Calu3 (cell line): ENCODE measurements at regions not wholly inside any gene's neighbourhood (a gene's known extent, or its start where the extent isn't known, plus 50 kb on each side); places are given as distances from the start of the nearest gene placed in this dataset.

Experiments
- BruUV-seq: library from RNA; stranded (reverse); fragments of 400-500 nt; replicated peaks from 2 replicates; lab custom pipeline; 2021; lab: Mats Ljungman, UMichigan
- CTCF ChIA-PET: fragments of 300-600 bp; sonication (Branson Sonifier 250); formaldehyde crosslinking; loops from one replicate; lab custom pipeline; 2022; ENCODE audit warnings: antibody characterized with exemption; lab: Charles Lee
- DNase-seq: peaks from one replicate; pipeline ENCODE4 v3.0.0; 2022
- H3K27ac Mint-ChIP-seq: one replicate; pipeline ENCODE4 v1.8.0; 2022; ENCODE audit warnings: mixed read lengths; ENCODE audit not compliant: unreplicated experiment
- H3K27me3 Mint-ChIP-seq: one replicate; pipeline ENCODE4 v1.8.0; 2022; ENCODE audit warnings: mixed read lengths; ENCODE audit not compliant: unreplicated experiment
- H3K36me3 Mint-ChIP-seq: one replicate; pipeline ENCODE4 v1.8.0; 2022; ENCODE audit warnings: mild to moderate bottlenecking, moderate library complexity, mixed read lengths; ENCODE audit not compliant: insufficient read depth, unreplicated experiment
- H3K4me1 Mint-ChIP-seq: one replicate; pipeline ENCODE4 v1.8.0; 2022; ENCODE audit warnings: mild to moderate bottlenecking, low read depth, mixed read lengths; ENCODE audit not compliant: unreplicated experiment
- H3K4me3 Mint-ChIP-seq: one replicate; pipeline ENCODE4 v1.8.0; 2022; ENCODE audit warnings: mild to moderate bottlenecking, low read depth, moderate library complexity, mixed read lengths; ENCODE audit not compliant: unreplicated experiment
- H3K9me3 Mint-ChIP-seq: one replicate; pipeline ENCODE4 v1.8.0; 2022; ENCODE audit warnings: low read depth, mixed read lengths; ENCODE audit not compliant: unreplicated experiment
- intact Hi-C: fragments of 100-400 bp; cut with micrococcal nuclease; formaldehyde crosslinking; loops from one replicate; pipeline ENCODE4 v1.10.0; 2022; ENCODE audit not compliant: unreplicated experiment
- TF ChIP-seq, protein P1 (sequence below): fragments of 200-600 bp; IDR thresholded peaks from one replicate; pipeline ENCODE4 v1.8.0; 2022; ENCODE audit warnings: antibody characterized with exemption; ENCODE audit not compliant: unreplicated experiment

DNA sequence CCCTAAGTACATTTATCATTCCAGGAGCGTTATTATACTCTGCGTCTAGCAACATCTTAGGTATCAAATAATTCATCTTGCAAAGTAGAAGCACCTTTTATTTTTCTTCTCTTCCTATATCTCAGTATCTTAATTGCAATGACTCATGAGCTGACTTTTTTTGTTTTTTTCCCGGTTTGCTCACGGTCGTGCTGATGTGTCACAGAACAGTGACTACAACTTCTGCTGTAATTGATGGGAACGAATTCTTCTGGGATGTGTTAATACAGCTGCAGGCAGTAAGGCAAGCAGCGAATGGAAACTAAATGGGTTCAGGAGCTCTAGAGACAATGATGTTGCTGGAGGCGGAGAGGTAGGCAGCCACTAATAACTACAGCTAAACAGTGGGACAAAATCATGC is 89.8 kb upstream of the TMPRSS15 start:
- peaks cover 2% of the 10 kb centered on the region for H3K9me3 Mint-ChIP-seq
- intact Hi-C loops, result no loop called here
- CTCF ChIA-PET, result no interaction called here
- no peak overlapping the region for H3K4me3 Mint-ChIP-seq
- H3K27ac Mint-ChIP-seq, result no peak overlapping the region
- no peaks in the 10 kb centered on the region for H3K36me3 Mint-ChIP-seq
- no peaks in the 10 kb centered on the region for H3K4me1 Mint-ChIP-seq
- no TSS peak for BruUV-seq
- no peaks in the 10 kb centered on the region for H3K27me3 Mint-ChIP-seq
- TF ChIP-seq, protein P1, sequence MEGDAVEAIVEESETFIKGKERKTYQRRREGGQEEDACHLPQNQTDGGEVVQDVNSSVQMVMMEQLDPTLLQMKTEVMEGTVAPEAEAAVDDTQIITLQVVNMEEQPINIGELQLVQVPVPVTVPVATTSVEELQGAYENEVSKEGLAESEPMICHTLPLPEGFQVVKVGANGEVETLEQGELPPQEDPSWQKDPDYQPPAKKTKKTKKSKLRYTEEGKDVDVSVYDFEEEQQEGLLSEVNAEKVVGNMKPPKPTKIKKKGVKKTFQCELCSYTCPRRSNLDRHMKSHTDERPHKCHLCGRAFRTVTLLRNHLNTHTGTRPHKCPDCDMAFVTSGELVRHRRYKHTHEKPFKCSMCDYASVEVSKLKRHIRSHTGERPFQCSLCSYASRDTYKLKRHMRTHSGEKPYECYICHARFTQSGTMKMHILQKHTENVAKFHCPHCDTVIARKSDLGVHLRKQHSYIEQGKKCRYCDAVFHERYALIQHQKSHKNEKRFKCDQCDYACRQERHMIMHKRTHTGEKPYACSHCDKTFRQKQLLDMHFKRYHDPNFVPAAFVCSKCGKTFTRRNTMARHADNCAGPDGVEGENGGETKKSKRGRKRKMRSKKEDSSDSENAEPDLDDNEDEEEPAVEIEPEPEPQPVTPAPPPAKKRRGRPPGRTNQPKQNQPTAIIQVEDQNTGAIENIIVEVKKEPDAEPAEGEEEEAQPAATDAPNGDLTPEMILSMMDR, result no peak
- DNase-seq, result no peak

DNA sequence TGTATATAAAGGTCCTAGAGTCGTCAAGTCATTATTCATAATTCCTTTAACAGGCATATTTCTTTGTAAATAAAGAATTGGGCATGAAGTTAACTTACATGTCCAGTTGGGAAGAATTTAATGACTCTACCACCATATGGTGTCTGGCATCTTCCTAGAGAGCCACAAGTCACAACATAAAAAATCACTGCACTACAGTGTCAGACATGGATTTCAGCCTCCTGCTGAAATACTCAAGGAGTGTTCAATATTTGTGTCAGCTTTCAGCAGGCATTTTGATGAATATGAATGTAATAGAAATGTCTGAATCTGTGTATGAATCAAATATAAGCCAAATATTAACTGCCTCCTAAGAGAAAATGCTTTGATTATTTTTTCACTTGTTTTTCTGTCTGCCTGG is 91.9 kb upstream of the TMPRSS15 start:
- intact Hi-C loops, result no loop called here

DNA sequence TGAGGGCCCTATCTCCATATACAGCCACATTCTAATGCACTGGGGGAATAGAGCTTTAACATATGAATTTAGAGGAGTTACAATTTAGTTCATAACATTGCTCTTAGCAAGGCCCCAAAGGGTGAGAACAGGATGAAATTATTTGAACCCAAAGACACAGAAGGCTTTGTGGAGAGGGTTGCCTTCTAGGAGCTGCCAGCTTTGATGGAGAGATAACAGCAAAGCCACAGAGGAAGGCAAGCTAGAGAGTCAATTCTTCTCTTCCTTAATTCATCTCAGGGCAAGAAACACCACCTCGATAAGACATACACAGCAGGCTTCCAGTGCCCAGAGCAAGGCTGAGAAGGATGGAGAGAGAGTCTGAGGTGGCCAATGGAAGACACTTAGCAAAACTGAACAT is 94.8 kb upstream of the TMPRSS15 start:
- no TSS peak for BruUV-seq

More for the DNA sequence above, 91.9 kb upstream of the TMPRSS15 start:
- Mint-ChIP-seq H3K4me1 (no peaks in the 10 kb centered on the region), H3K4me3 (no peak overlapping the region), H3K27me3 (no peaks in the 10 kb centered on the region), H3K36me3 (no peaks in the 10 kb centered on the region), H3K9me3 (peaks cover 2% of the 10 kb centered on the region), H3K27ac (no peak overlapping the region)
- CTCF ChIA-PET, result no interaction called here
- no TSS peak for BruUV-seq
- no peak for DNase-seq
- TF ChIP-seq, protein P1, result no peak

DNA sequence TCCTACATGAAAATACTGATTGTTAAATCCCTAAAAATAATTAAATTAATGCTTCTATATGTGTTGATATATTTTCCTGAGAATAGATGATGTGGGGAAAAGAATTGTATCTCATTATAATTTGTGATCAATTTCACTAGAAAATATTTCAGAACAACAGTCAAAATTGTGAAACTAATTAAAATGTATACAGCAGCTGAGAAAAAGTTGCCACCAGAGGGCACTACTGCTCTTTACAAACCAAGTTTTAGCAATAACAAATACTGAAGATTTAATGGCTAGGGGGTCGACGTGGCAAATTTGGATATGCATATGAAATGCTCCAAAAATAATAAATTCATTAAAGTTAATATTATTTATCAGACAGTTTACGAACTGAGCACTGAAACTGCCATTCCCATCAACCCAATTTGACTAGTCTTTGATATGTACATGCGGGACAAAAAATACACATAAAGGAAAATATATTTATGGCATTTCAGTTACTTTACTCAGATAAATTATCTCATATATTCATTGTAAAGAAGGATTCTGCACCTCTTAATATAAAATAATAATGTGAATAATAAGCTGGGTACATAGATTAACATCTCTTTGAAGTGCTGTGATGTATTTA is 96.3 kb upstream of the TMPRSS15 start:
- DNase-seq, result peak; percentile 8
- intact Hi-C loops, result no loop called here
- H3K27ac Mint-ChIP-seq, result no peak overlapping the region
- BruUV-seq, result no TSS peak
- no peaks in the 10 kb centered on the region for H3K36me3 Mint-ChIP-seq
- H3K9me3 Mint-ChIP-seq, result peaks cover 3% of the 10 kb centered on the region
- no peaks in the 10 kb centered on the region for H3K4me1 Mint-ChIP-seq
- CTCF ChIA-PET, result no interaction called here
- TF ChIP-seq, protein P1, result peak; percentile 45
- H3K27me3 Mint-ChIP-seq, result no peaks in the 10 kb centered on the region
- no peak overlapping the region for H3K4me3 Mint-ChIP-seq

More for the DNA sequence above, 94.8 kb upstream of the TMPRSS15 start:
- TF ChIP-seq, protein P1, result no peak
- CTCF ChIA-PET, result no interaction called here
- intact Hi-C loops, result no loop called here
- H3K36me3 Mint-ChIP-seq, result no peaks in the 10 kb centered on the region
- peaks cover 5% of the 10 kb centered on the region for H3K9me3 Mint-ChIP-seq
- H3K27ac Mint-ChIP-seq, result no peak overlapping the region
- no peaks in the 10 kb centered on the region for H3K27me3 Mint-ChIP-seq
- no peak overlapping the region for H3K4me3 Mint-ChIP-seq
- no peak for DNase-seq
- no peaks in the 10 kb centered on the region for H3K4me1 Mint-ChIP-seq
